ENCODE measurements at regions not wholly inside any gene's neighbourhood (a gene's known extent, or its start where the extent isn't known, plus 50 kb on each side); places are given as distances from the start of the nearest gene placed in this dataset.

- TF ChIP-seq CTCF (IDR thresholded peaks at IDR 0.05; ENCODE audit: poor library complexity): no peak
- no peak for TF ChIP-seq EZH2 (IDR thresholded peaks at IDR 0.05; ENCODE audit: borderline replicate concordance)
These were observed 132.9 kb upstream of the IL12A start for GRCh38 chr3:159855599-159856346.

Data from hepatocyte (in vitro differentiated cells).